DND-41 (cell line): ENCODE measurements at regions not wholly inside any gene's neighbourhood (a gene's known extent, or its start where the extent isn't known, plus 50 kb on each side); places are given as distances from the start of the nearest gene placed in this dataset.

Source experiments
- ATAC-seq: fragments of 200-7000 bp; cut with Tn5 transposase; 3 replicates; pipeline ENCODE4 v1.9.1; 2021; ENCODE audit warnings: low read depth; ENCODE audit not compliant: insufficient read depth
- DNase-seq: peaks from one replicate; pipeline ENCODE4 v3.0.0-alpha.2; 2020
- H2AFZ ChIP-seq: 2 replicates; pipeline ENCODE4 v1.6.0; 2012; ENCODE audit warnings: low read depth, low read length
- H3K27ac ChIP-seq: 2 replicates; pipeline ENCODE4 v1.5.1; 2012; ENCODE audit warnings: low read length, inconsistent platforms
- H3K27me3 ChIP-seq: fragments of 200-600 bp; sonication (generic); 2 replicates; pipeline ENCODE4 v1.6.0; 2012; ENCODE audit warnings: low read length, mild to moderate bottlenecking, inconsistent platforms; ENCODE audit not compliant: insufficient read depth, poor library complexity
- H3K36me3 ChIP-seq: 2 replicates; pipeline ENCODE4 v1.5.1; 2012; ENCODE audit warnings: low read length, inconsistent platforms; ENCODE audit not compliant: insufficient read depth
- H3K4me1 ChIP-seq: 2 replicates; pipeline ENCODE4 v1.5.1; 2012; ENCODE audit warnings: mild to moderate bottlenecking, low read length; ENCODE audit not compliant: insufficient read depth
- H3K4me2 ChIP-seq: 2 replicates; pipeline ENCODE4 v1.6.0; 2012; ENCODE audit warnings: mild to moderate bottlenecking, moderate library complexity, low read length, inconsistent platforms; ENCODE audit not compliant: insufficient read depth
- H3K4me3 ChIP-seq, 2 experiments: fragments of 200-600 bp in 1 of 2; shearing (Covaris generic) in 1 of 2; 2 replicates each; pipeline ENCODE4 v1.5.1; 2012 to 2016; ENCODE audit warnings: inconsistent platforms in 2 of 2, low read length in 2 of 2, mild to moderate bottlenecking in 2 of 2, low read depth in 1 of 2, moderate library complexity in 1 of 2
- H3K79me2 ChIP-seq: 2 replicates; pipeline ENCODE4 v1.6.0; 2012; ENCODE audit warnings: low read length, inconsistent platforms; ENCODE audit not compliant: insufficient read depth
- H3K9ac ChIP-seq: 2 replicates; pipeline ENCODE4 v1.6.0; 2012; ENCODE audit warnings: low read depth, mild to moderate bottlenecking, inconsistent platforms, low read length, moderate library complexity
- H3K9me3 ChIP-seq: 2 replicates; pipeline ENCODE4 v1.5.1; 2012; ENCODE audit warnings: low read length, moderate library complexity, mild to moderate bottlenecking, inconsistent platforms; ENCODE audit not compliant: insufficient read depth, severe bottlenecking
- H4K20me1 ChIP-seq: 2 replicates; pipeline ENCODE4 v1.6.0; 2012; ENCODE audit warnings: low read length; ENCODE audit not compliant: insufficient read depth
- EZH2 ChIP-seq: IDR thresholded peaks from 3 replicates; pipeline ENCODE4 v1.6.1; 2012; ENCODE audit warnings: borderline replicate concordance, low read depth, mild to moderate bottlenecking, moderate library complexity, low read length, inconsistent platforms; ENCODE audit not compliant: severe bottlenecking
- TF ChIP-seq, protein P1 (sequence below): IDR thresholded peaks from 2 replicates; pipeline ENCODE4 v1.5.1; 2012; ENCODE audit warnings: borderline replicate concordance, low read length, moderate library complexity, mild to moderate bottlenecking; ENCODE audit not compliant: poor library complexity, severe bottlenecking; ENCODE audit errors: extremely low read depth

DNA sequence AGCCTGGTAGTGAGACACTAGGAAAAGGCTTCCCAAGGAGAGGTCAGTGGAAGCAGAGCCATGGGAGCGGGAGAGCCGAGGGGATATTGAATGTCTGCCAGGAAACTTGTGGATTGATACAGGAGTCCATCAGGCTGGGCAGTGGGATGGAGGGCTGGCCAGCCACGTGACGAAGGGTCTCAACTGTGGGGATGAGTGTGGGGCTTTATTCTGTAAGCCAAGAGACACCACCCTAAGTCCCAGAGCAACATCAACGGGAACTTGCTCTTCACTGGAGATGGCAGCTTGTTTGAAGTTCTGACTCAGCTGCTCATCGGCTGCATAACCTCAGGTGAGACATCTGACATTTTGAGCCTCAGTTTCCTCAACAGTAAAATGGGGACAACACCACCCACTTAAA is 197.8 kb downstream of the VRK1 start:
- no peaks in the 10 kb centered on the region for H3K36me3 ChIP-seq
- H3K4me1 ChIP-seq: no peaks in the 10 kb centered on the region; the same call in 1 of the 2 replicates
- no peak overlapping the region for H3K4me2 ChIP-seq
- no peak for ATAC-seq
- H2AFZ ChIP-seq: no peak overlapping the region
- TF ChIP-seq, protein P1, sequence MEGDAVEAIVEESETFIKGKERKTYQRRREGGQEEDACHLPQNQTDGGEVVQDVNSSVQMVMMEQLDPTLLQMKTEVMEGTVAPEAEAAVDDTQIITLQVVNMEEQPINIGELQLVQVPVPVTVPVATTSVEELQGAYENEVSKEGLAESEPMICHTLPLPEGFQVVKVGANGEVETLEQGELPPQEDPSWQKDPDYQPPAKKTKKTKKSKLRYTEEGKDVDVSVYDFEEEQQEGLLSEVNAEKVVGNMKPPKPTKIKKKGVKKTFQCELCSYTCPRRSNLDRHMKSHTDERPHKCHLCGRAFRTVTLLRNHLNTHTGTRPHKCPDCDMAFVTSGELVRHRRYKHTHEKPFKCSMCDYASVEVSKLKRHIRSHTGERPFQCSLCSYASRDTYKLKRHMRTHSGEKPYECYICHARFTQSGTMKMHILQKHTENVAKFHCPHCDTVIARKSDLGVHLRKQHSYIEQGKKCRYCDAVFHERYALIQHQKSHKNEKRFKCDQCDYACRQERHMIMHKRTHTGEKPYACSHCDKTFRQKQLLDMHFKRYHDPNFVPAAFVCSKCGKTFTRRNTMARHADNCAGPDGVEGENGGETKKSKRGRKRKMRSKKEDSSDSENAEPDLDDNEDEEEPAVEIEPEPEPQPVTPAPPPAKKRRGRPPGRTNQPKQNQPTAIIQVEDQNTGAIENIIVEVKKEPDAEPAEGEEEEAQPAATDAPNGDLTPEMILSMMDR: no peak
- TF ChIP-seq EZH2: no peak
- H3K9me3 ChIP-seq: peaks cover 4% of the 10 kb centered on the region
- H4K20me1 ChIP-seq: no peaks in the 10 kb centered on the region
- no peaks in the 10 kb centered on the region for H3K27me3 ChIP-seq
- no peak for DNase-seq
- H3K9ac ChIP-seq: no peak overlapping the region
- no peak overlapping the region for H3K27ac ChIP-seq
- no peaks in the 10 kb centered on the region for H3K79me2 ChIP-seq
- no peak overlapping the region for H3K4me3 ChIP-seq

DNA sequence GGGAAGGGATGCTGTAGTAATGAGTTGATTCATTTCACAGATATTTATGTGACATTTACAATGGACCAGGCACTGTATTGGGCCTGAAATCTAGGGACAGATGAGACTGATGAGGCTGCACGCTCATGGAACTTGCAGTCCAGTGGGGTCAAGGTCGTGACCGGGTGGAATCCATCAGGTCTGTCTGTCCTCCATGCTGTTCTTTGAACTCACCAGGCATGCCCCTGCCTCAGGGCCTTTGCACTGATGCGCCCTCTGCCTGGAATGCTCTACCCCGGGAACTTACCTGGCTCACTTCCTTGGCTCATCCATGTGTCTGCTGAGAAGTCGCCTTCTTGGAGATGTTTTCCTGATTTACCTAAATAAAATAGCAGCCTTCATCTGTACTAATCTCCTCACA is 200.1 kb downstream of the VRK1 start:
- DNase-seq (no peak), ATAC-seq (no peak)
- Histone ChIP-seq H3K36me3 (no peaks in the 10 kb centered on the region), H3K4me1 (no peaks in the 10 kb centered on the region; the same call in 1 of the 2 replicates), H2AFZ (no peak overlapping the region), H4K20me1 (no peaks in the 10 kb centered on the region), H3K4me3 (no peak overlapping the region), H3K9ac (no peak overlapping the region), H3K9me3 (peaks cover 14% of the 10 kb centered on the region), H3K4me2 (no peak overlapping the region), H3K27me3 (no peaks in the 10 kb centered on the region), H3K27ac (no peak overlapping the region), H3K79me2 (no peaks in the 10 kb centered on the region)
- TF ChIP-seq, protein P1: no peak
- TF ChIP-seq EZH2: no peak

DNA sequence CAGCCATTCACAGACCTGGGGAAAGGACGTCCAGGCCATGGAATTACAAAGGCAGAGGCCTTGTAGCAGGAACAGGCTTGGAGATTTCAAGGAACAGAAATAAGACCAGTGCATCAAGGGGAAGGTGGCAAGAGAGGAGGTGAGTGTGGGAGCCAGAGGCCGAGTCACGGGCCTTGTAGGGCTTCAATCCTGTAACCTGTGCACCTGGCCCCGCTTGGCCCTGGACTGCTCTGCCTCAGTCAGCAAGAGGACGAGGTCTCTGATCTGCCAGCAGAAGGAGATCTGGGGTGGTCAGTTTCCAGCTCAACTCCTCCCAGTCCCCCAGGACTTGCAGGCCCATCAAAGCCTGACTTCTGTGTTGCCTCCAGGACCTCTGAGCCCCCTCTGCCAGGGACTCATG is 200.8 kb downstream of the VRK1 start:
- no peak overlapping the region for H3K9ac ChIP-seq
- H3K27ac ChIP-seq: no peak overlapping the region
- H2AFZ ChIP-seq: no peak overlapping the region
- H3K4me2 ChIP-seq: no peak overlapping the region
- H3K36me3 ChIP-seq: no peaks in the 10 kb centered on the region
- TF ChIP-seq EZH2: no peak
- TF ChIP-seq, protein P1: no peak
- ATAC-seq (no peak), DNase-seq (no peak)
- no peaks in the 10 kb centered on the region for H4K20me1 ChIP-seq
- H3K9me3 ChIP-seq: peaks cover 14% of the 10 kb centered on the region
- no peak overlapping the region for H3K4me3 ChIP-seq
- no peaks in the 10 kb centered on the region for H3K27me3 ChIP-seq
- no peaks in the 10 kb centered on the region for H3K79me2 ChIP-seq
- H3K4me1 ChIP-seq: no peaks in the 10 kb centered on the region; the same call in 1 of the 2 replicates

DNA sequence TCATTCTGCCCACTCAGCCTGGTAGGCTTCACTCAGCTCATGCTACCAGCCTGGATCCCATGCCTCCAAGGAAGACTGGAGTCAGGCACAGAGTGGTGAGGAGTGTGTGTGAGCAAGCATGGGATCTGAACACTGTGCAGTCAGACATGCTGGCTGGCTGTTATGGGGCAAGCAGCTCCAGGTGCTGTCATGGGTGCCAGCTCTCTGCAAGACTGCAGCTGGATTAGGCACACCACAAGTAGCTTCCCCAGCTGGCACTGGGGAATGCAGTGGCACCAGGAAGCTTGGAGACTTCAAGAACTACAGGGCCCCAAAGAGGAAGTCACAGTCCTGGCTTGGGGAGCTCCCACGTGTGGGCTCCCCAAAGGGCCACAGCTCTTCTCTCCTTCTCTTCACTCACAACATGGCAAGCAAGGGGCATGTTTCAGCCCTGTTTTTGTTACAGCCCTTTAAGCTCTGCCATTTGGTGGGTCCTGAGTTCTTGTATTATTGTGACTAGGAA is 202.5 kb downstream of the VRK1 start:
- Histone ChIP-seq H3K79me2 (no peaks in the 10 kb centered on the region), H3K4me2 (no peak overlapping the region), H3K4me3 (no peak overlapping the region), H4K20me1 (no peaks in the 10 kb centered on the region), H3K4me1 (no peaks in the 10 kb centered on the region; the same call in 1 of the 2 replicates), H3K27me3 (no peaks in the 10 kb centered on the region), H3K27ac (no peak overlapping the region; the same call in 1 of the 2 replicates), H2AFZ (no peak overlapping the region), H3K36me3 (no peaks in the 10 kb centered on the region), H3K9me3 (peaks cover 14% of the 10 kb centered on the region), H3K9ac (no peak overlapping the region)
- DNase-seq (peak; percentile 21), ATAC-seq (peak; percentile 65)
- TF ChIP-seq, protein P1: no peak
- TF ChIP-seq EZH2: no peak
